IMR-90 (cell line): ENCODE measurements at regions not wholly inside any gene's neighbourhood (a gene's known extent, or its start where the extent isn't known, plus 50 kb on each side); places are given as distances from the start of the nearest gene placed in this dataset.

Experiments used
- ATAC-seq: fragments of 200-7000 bp; cut with Tn5 transposase; 2 replicates; pipeline ENCODE4 v1.9.1; 2020; ENCODE audit warnings: low read depth, mild to moderate bottlenecking, moderate library complexity
- BruUV-seq: library from RNA; stranded (reverse); fragments of 400-500 nt; replicated peaks from 2 replicates; lab custom pipeline; 2021; lab: Mats Ljungman, UMichigan
- CTCF ChIA-PET: fragments of 300-600 bp; formaldehyde crosslinking; extraction: SDS; loops from one replicate; lab custom pipeline; 2021; ENCODE audit warnings: antibody characterized with exemption; lab: Yijun Ruan, JAX
- POLR2A ChIA-PET: fragments of 300-600 bp; sonication (Branson Sonifier 250); formaldehyde crosslinking; loops from one replicate; lab custom pipeline; 2022; ENCODE audit warnings: antibody characterized with exemption; ENCODE audit not compliant: unreplicated experiment; lab: Charles Lee
- DNase-seq: peaks from one replicate; pipeline ENCODE4 v3.0.0; 2013
- H2AFZ ChIP-seq: replicated peaks from 2 replicates; pipeline ENCODE3; 2013; ENCODE audit warnings: low read length, mild to moderate bottlenecking; ENCODE audit not compliant: poor library complexity
- H2AK5ac ChIP-seq: 2 replicates; pipeline ENCODE4 v1.6.1; 2013; ENCODE audit warnings: low read depth, low read length, inconsistent platforms
- H2AK9ac ChIP-seq: replicated peaks from 2 replicates; pipeline ENCODE3; 2013; ENCODE audit warnings: mild to moderate bottlenecking, low read depth, low read length, moderate library complexity; ENCODE audit not compliant: poor library complexity
- H2BK120ac ChIP-seq: 2 replicates; pipeline ENCODE4 v1.6.1; 2013; ENCODE audit warnings: low read depth, low read length, inconsistent platforms
- H2BK15ac ChIP-seq: 3 replicates; pipeline ENCODE4 v1.6.1; 2013; ENCODE audit warnings: low read depth, low read length, inconsistent platforms
- H2BK20ac ChIP-seq: 2 replicates; pipeline ENCODE4 v1.6.1; 2013; ENCODE audit warnings: low read depth, mild to moderate bottlenecking, inconsistent platforms, low read length, moderate library complexity
- H2BK5ac ChIP-seq: 2 replicates; pipeline ENCODE4 v1.6.1; 2013; ENCODE audit warnings: mild to moderate bottlenecking, low read depth, low read length, inconsistent platforms; ENCODE audit not compliant: poor library complexity, severe bottlenecking
- H3K14ac ChIP-seq: replicated peaks from 2 replicates; pipeline ENCODE4 v1.6.1; 2013; ENCODE audit warnings: low read depth, low read length, inconsistent platforms
- H3K18ac ChIP-seq: 2 replicates; pipeline ENCODE4 v1.6.1; 2013; ENCODE audit warnings: low read depth, low read length, control low read depth
- H3K23ac ChIP-seq: 2 replicates; pipeline ENCODE4 v1.6.1; 2013; ENCODE audit warnings: low read depth, low read length, inconsistent platforms
- H3K27ac ChIP-seq: 2 replicates; pipeline ENCODE4 v1.5.1; 2013; ENCODE audit warnings: mild to moderate bottlenecking, control low read depth, low read length; ENCODE audit not compliant: insufficient read depth
- H3K27me3 ChIP-seq: 2 replicates; pipeline ENCODE4 v1.6.1; 2013; ENCODE audit warnings: low read length; ENCODE audit not compliant: control insufficient read depth, insufficient read depth
- H3K36me3 ChIP-seq: 2 replicates; pipeline ENCODE4 v1.6.1; 2013; ENCODE audit warnings: low read length, mixed read lengths; ENCODE audit not compliant: control insufficient read depth, insufficient read depth
- H3K4ac ChIP-seq: 2 replicates; pipeline ENCODE4 v1.6.1; 2013; ENCODE audit warnings: low read depth, low read length, inconsistent platforms
- H3K4me1 ChIP-seq: 2 replicates; pipeline ENCODE4 v1.6.1; 2013; ENCODE audit warnings: low read length, mixed read lengths; ENCODE audit not compliant: control insufficient read depth, insufficient read depth
- H3K4me2 ChIP-seq: 2 replicates; pipeline ENCODE4 v1.6.1; 2013; ENCODE audit warnings: low read depth, mild to moderate bottlenecking, control low read depth, low read length, moderate library complexity
- H3K4me3 ChIP-seq: 2 replicates; pipeline ENCODE4 v1.5.1; 2013; ENCODE audit warnings: low read depth, mild to moderate bottlenecking, control low read depth, low read length, moderate library complexity; ENCODE audit not compliant: insufficient read depth
- H3K56ac ChIP-seq: 2 replicates; pipeline ENCODE4 v1.6.1; 2013; ENCODE audit warnings: low read length, inconsistent platforms; ENCODE audit not compliant: insufficient read depth; ENCODE audit errors: extremely low read depth
- H3K79me1 ChIP-seq, 2 experiments: 2 replicates each; pipeline ENCODE4 v1.6.1; 2013; ENCODE audit warnings: low read length in 2 of 2, inconsistent platforms in 1 of 2, low read depth in 1 of 2
- H3K9ac ChIP-seq: 2 replicates; pipeline ENCODE4 v1.6.1; 2013; ENCODE audit warnings: low read depth, low read length, control low read depth
- H3K9me1 ChIP-seq: 2 replicates; pipeline ENCODE4 v1.6.1; 2013; ENCODE audit warnings: low read length, inconsistent platforms; ENCODE audit not compliant: insufficient read depth
- H3K9me3 ChIP-seq: 2 replicates; pipeline ENCODE4 v1.6.1; 2013; ENCODE audit warnings: low read length; ENCODE audit not compliant: control insufficient read depth, insufficient read depth
- H4K20me1 ChIP-seq: 2 replicates; pipeline ENCODE4 v1.6.1; 2013; ENCODE audit warnings: low read length, inconsistent platforms; ENCODE audit not compliant: insufficient read depth
- H4K5ac ChIP-seq: 2 replicates; pipeline ENCODE4 v1.6.1; 2013; ENCODE audit warnings: mild to moderate bottlenecking, low read depth, low read length, control low read depth
- H4K8ac ChIP-seq, 2 experiments: 2 replicates each; pipeline ENCODE4 v1.6.1; 2013; ENCODE audit warnings: low read depth in 2 of 2, low read length in 2 of 2, control low read depth in 1 of 2, inconsistent platforms in 1 of 2
- H4K91ac ChIP-seq: 2 replicates; pipeline ENCODE4 v1.6.1; 2013; ENCODE audit warnings: low read depth, low read length, inconsistent platforms; ENCODE audit not compliant: insufficient read depth
- CEBPB ChIP-seq: IDR thresholded peaks from 2 replicates; pipeline ENCODE4 v1.6.1; 2012; ENCODE audit warnings: low read depth, low read length, improper control_type of control experiment
- CTCF ChIP-seq: conservative IDR thresholded peaks from 2 replicates; pipeline ENCODE4 v1.5.1; 2012; ENCODE audit warnings: mild to moderate bottlenecking, low read depth, low read length, improper control_type of control experiment
- MAZ ChIP-seq: IDR thresholded peaks from 2 replicates; pipeline ENCODE4 v1.6.1; 2012; ENCODE audit warnings: low read depth, mild to moderate bottlenecking, low read length, improper control_type of control experiment, moderate library complexity, borderline replicate concordance
- MXI1 ChIP-seq: IDR thresholded peaks from 2 replicates; pipeline ENCODE4 v1.6.1; 2012; ENCODE audit warnings: low read depth, mild to moderate bottlenecking, low read length, moderate library complexity, borderline replicate concordance
- POLR2A ChIP-seq: IDR thresholded peaks from 2 replicates; pipeline ENCODE4 v1.6.1; 2012; ENCODE audit warnings: mild to moderate bottlenecking, low read depth, low read length
- RCOR1 ChIP-seq: IDR thresholded peaks from 2 replicates; pipeline ENCODE4 v1.6.1; 2012; ENCODE audit warnings: mild to moderate bottlenecking, low read length, improper control_type of control experiment; ENCODE audit not compliant: insufficient replicate concordance
- WGBS, 2 experiments: methylation state at CpG; one replicate each; pipeline versions ENCODE4 v1.1.5 to v1.1.7; 2013; ENCODE audit warnings: missing lambda C conversion rate in 2 of 2; ENCODE audit not compliant: insufficient read length in 1 of 2; ENCODE audit errors: extremely low coverage in 2 of 2; 5-methylcytosine and 5-hydroxymethylcytosine counted together
- dilution Hi-C: fragments of 300-500 bp; cut with HindIII; formaldehyde crosslinking; loops from one replicate; pipeline ENCODE4 v1.14.3; 2018; ENCODE audit warnings: low sequenced_read_pairs; ENCODE audit not compliant: unreplicated experiment
- in situ Hi-C: fragments of 300-500 bp; cut with MboI; formaldehyde crosslinking; loops from 3 replicates; pipeline ENCODE4 v1.14.3; 2019; ENCODE audit warnings: low sequenced_read_pairs, inconsistent platforms, mixed read lengths
- intact Hi-C: fragments of 100-400 bp; cut with micrococcal nuclease; formaldehyde crosslinking; loops from 2 replicates; pipeline ENCODE4 v1.10.0; 2022

- POLR2A ChIA-PET, result no interaction called here
- H3K18ac ChIP-seq, result peak overlapping the region; percentile 97
- H3K23ac ChIP-seq, result peak overlapping the region; percentile 28; the same call in 1 of the 2 replicates
- TF ChIP-seq CTCF (no peak), RCOR1 (no peak), MXI1 (no peak), POLR2A (no peak), MAZ (no peak), CEBPB (no peak)
- H3K56ac ChIP-seq, result 0 out of 2 replicates have a peak overlapping the region, but pooled peaks have one; percentile 35
- no TSS peak for BruUV-seq
- peak overlapping the region; percentile 81 for H2BK120ac ChIP-seq
- H3K9ac ChIP-seq, result no peak overlapping the region
- in situ Hi-C loops (no loop called here), intact Hi-C loops (loop anchor here (10.0 kb wide), 3 partner anchors 239 to 759 kb away; no protein-coding TSS in a partner anchor), dilution Hi-C loops (no loop called here)
- ATAC-seq (no peak), DNase-seq (no peak)
- no peak overlapping the region for H3K4me3 ChIP-seq
- peak overlapping the region; percentile 81; the same call in 1 of the 2 replicates for H4K91ac ChIP-seq
- peak overlapping the region; percentile 52 to 75 for H4K8ac ChIP-seq
- no peak overlapping the region for H2AK9ac ChIP-seq
- no peaks in the 10 kb centered on the region for H3K36me3 ChIP-seq
- H3K27me3 ChIP-seq, result no peaks in the 10 kb centered on the region
- no peaks in the 10 kb centered on the region; the same call in 1 of the 2 replicates for H3K9me1 ChIP-seq
- WGBS, 2 experiments, result no CpG with 5 or more reads among the region's 4 CpGs
- peak overlapping the region; percentile 95 for H2BK15ac ChIP-seq
- no peak overlapping the region for H3K4me2 ChIP-seq
- no peak overlapping the region for H3K27ac ChIP-seq
- H3K4ac ChIP-seq, result peak overlapping the region; percentile 55; the same call in 1 of the 2 replicates
- peak overlapping the region; percentile 90; the same call in 1 of the 2 replicates for H2AK5ac ChIP-seq
- peak overlapping the region; percentile 72 for H4K5ac ChIP-seq
- peak overlapping the region; percentile 60 for H2BK5ac ChIP-seq
- H3K79me1 ChIP-seq, result no peaks in the 10 kb centered on the region
- H2AFZ ChIP-seq, result no peak overlapping the region
- no peaks in the 10 kb centered on the region; the same call in 1 of the 2 replicates for H4K20me1 ChIP-seq
- no peaks in the 10 kb centered on the region for H3K9me3 ChIP-seq
- H3K4me1 ChIP-seq, result peaks cover 5% of the 10 kb centered on the region
- CTCF ChIA-PET, result no interaction called here
- H3K14ac ChIP-seq, result peak overlapping the region; percentile 30; the same call in 1 of the 2 replicates
- peak overlapping the region; percentile 60 for H2BK20ac ChIP-seq
Measured at GRCh38 chr5:93073547-93073946, 507.5 kb downstream of the NR2F1-AS1 start.
